HepG2 (cell line): ENCODE measurements at regions not wholly inside any gene's neighbourhood (a gene's known extent, or its start where the extent isn't known, plus 50 kb on each side); places are given as distances from the start of the nearest gene placed in this dataset.

Experiments
- CTCF ChIP-seq: sonication (generic); formaldehyde crosslinking; IDR thresholded peaks from 2 replicates; pipeline ENCODE4 v1.5.0; 2020; ENCODE audit warnings: mild to moderate bottlenecking, missing genetic modification reagents, moderate library complexity
- HDAC2 ChIP-seq: sonication (generic); formaldehyde crosslinking; IDR thresholded peaks from 2 replicates; pipeline ENCODE4 v1.4.0; 2020; ENCODE audit warnings: missing genetic modification reagents
- KAT2B ChIP-seq: fragments of 150-350 bp; IDR thresholded peaks from 2 replicates; pipeline ENCODE4 v1.6.1; 2014; ENCODE audit warnings: low read depth, low read length, borderline replicate concordance
- NPAS2 ChIP-seq: sonication (generic); formaldehyde crosslinking; IDR thresholded peaks from 2 replicates; pipeline ENCODE4 v1.8.0; 2022; ENCODE audit warnings: mild to moderate bottlenecking, missing genetic modification reagents, borderline replicate concordance
- NR2F1 ChIP-seq, 2 experiments: fragments of 450-650 bp in 1 of 2; formaldehyde crosslinking in 1 of 2; IDR thresholded peaks; 2 replicates each; pipeline versions ENCODE4 v1.5.0 to v1.6.1; 2016 to 2020; ENCODE audit warnings: mild to moderate bottlenecking in 1 of 2, missing compliant biosample characterization in 1 of 2, missing genetic modification reagents in 1 of 2, moderate library complexity in 1 of 2
- RAD21 ChIP-seq: fragments of 450-650 bp; formaldehyde crosslinking; IDR thresholded peaks from 2 replicates; pipeline ENCODE4 v1.5.0; 2020; ENCODE audit warnings: mild to moderate bottlenecking
- ZNF543 ChIP-seq: sonication (generic); formaldehyde crosslinking; IDR thresholded peaks from 2 replicates; pipeline ENCODE4 v1.4.0; 2020; ENCODE audit warnings: mild to moderate bottlenecking, missing genetic modification reagents
- TF ChIP-seq, protein P1 (sequence below): conservative IDR thresholded peaks from 2 replicates; pipeline ENCODE4 v1.6.1; 2018; ENCODE audit warnings: missing genetic modification reagents

- TF ChIP-seq ZNF543 (CRISPR knock-in tag): no peak
- TF ChIP-seq HDAC2: no peak
- no peak for TF ChIP-seq RAD21 (CRISPR knock-in tag)
- TF ChIP-seq NR2F1 (CRISPR knock-in tag; IDR thresholded peaks at IDR 0.05): no peak
- TF ChIP-seq, protein P1, sequence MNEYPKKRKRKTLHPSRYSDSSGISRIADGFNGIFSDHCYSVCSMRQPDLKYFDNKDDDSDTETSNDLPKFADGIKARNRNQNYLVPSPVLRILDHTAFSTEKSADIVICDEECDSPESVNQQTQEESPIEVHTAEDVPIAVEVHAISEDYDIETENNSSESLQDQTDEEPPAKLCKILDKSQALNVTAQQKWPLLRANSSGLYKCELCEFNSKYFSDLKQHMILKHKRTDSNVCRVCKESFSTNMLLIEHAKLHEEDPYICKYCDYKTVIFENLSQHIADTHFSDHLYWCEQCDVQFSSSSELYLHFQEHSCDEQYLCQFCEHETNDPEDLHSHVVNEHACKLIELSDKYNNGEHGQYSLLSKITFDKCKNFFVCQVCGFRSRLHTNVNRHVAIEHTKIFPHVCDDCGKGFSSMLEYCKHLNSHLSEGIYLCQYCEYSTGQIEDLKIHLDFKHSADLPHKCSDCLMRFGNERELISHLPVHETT (CRISPR knock-in tag): no peak
- no peak for TF ChIP-seq CTCF
- TF ChIP-seq NPAS2 (CRISPR knock-in tag): no peak
- TF ChIP-seq KAT2B: no peak
Measured at GRCh38 chr9:22650145-22650544, 203.5 kb downstream of the DMRTA1 start.
